H9 (cell line): ENCODE measurements at regions not wholly inside any gene's neighbourhood (a gene's known extent, or its start where the extent isn't known, plus 50 kb on each side); places are given as distances from the start of the nearest gene placed in this dataset.

ENCODE experiments used
- DNase-seq: peaks from one replicate; pipeline ENCODE4 v3.0.0-alpha.2; 2017
- H2AFZ ChIP-seq: one replicate; pipeline ENCODE4 v1.6.1; 2013; ENCODE audit warnings: mild to moderate bottlenecking, low read length, control low read depth, moderate library complexity
- H2AK5ac ChIP-seq: 2 replicates; pipeline ENCODE4 v1.6.1; 2013; ENCODE audit warnings: low read length, control low read depth, mixed read lengths; ENCODE audit not compliant: insufficient read length
- H2BK120ac ChIP-seq: one replicate; pipeline ENCODE4 v1.6.1; 2013; ENCODE audit warnings: low read depth, mild to moderate bottlenecking, low read length, control low read depth, inconsistent platforms; ENCODE audit not compliant: poor library complexity, severe bottlenecking
- H2BK12ac ChIP-seq: 2 replicates; pipeline ENCODE4 v1.6.1; 2013; ENCODE audit warnings: low read length, control low read depth, mixed read lengths, low read depth; ENCODE audit not compliant: insufficient read length
- H2BK15ac ChIP-seq: 2 replicates; pipeline ENCODE4 v1.6.1; 2013; ENCODE audit warnings: low read depth, low read length, control low read depth
- H2BK20ac ChIP-seq: one replicate; pipeline ENCODE4 v1.6.1; 2013; ENCODE audit warnings: low read depth, mild to moderate bottlenecking, low read length, control low read depth, inconsistent platforms; ENCODE audit not compliant: poor library complexity, severe bottlenecking
- H2BK5ac ChIP-seq: 2 replicates; pipeline ENCODE4 v1.6.1; 2013; ENCODE audit warnings: low read length, control low read depth, mixed read lengths; ENCODE audit not compliant: insufficient read length
- H3K14ac ChIP-seq: 2 replicates; pipeline ENCODE4 v1.6.1; 2013; ENCODE audit warnings: low read length, control low read depth; ENCODE audit not compliant: insufficient read depth
- H3K18ac ChIP-seq: 2 replicates; pipeline ENCODE4 v1.6.1; 2013; ENCODE audit warnings: low read depth, mild to moderate bottlenecking, mixed read lengths, low read length, control low read depth; ENCODE audit not compliant: insufficient read length
- H3K23ac ChIP-seq: 2 replicates; pipeline ENCODE4 v1.6.1; 2013; ENCODE audit warnings: low read length, control low read depth, mixed read lengths, low read depth; ENCODE audit not compliant: insufficient read length
- H3K23me2 ChIP-seq: 2 replicates; pipeline ENCODE4 v1.6.1; 2013; ENCODE audit warnings: low read depth, mild to moderate bottlenecking, mixed read lengths, low read length, control low read depth; ENCODE audit not compliant: insufficient read length, poor library complexity, severe bottlenecking
- H3K27ac ChIP-seq: 2 replicates; pipeline ENCODE4 v1.5.1; 2013; ENCODE audit warnings: low read length, control low read depth, mixed read lengths, low read depth; ENCODE audit not compliant: insufficient read length
- H3K27me3 ChIP-seq: 2 replicates; pipeline ENCODE4 v1.6.1; 2013; ENCODE audit warnings: low read length, control low read depth, inconsistent platforms; ENCODE audit not compliant: insufficient read depth
- H3K4ac ChIP-seq: 2 replicates; pipeline ENCODE4 v1.6.1; 2013; ENCODE audit warnings: low read depth, mild to moderate bottlenecking, control low read depth, inconsistent platforms, low read length, moderate library complexity
- H3K4me1 ChIP-seq: 2 replicates; pipeline ENCODE4 v1.6.1; 2013; ENCODE audit warnings: low read length, control low read depth, inconsistent platforms; ENCODE audit not compliant: insufficient read depth
- H3K4me2 ChIP-seq: 2 replicates; pipeline ENCODE4 v1.6.1; 2013; ENCODE audit warnings: low read length, control low read depth, mixed read lengths; ENCODE audit not compliant: insufficient read length, insufficient read depth
- H3K56ac ChIP-seq: 2 replicates; pipeline ENCODE4 v1.6.1; 2013; ENCODE audit warnings: low read depth, mild to moderate bottlenecking, mixed read lengths, low read length, control low read depth; ENCODE audit not compliant: insufficient read length
- H3K79me1 ChIP-seq: 2 replicates; pipeline ENCODE4 v1.6.1; 2013; ENCODE audit warnings: low read depth, mild to moderate bottlenecking, moderate library complexity, low read length, control low read depth, inconsistent platforms; ENCODE audit not compliant: insufficient read depth, poor library complexity, severe bottlenecking
- H3K79me2 ChIP-seq: 2 replicates; pipeline ENCODE4 v1.6.1; 2013; ENCODE audit warnings: low read length, control low read depth, inconsistent platforms; ENCODE audit not compliant: insufficient read depth
- H3K9ac ChIP-seq: 2 replicates; pipeline ENCODE4 v1.6.1; 2013; ENCODE audit warnings: low read length, control low read depth, mixed read lengths; ENCODE audit not compliant: insufficient read length; ENCODE audit errors: extremely low read depth
- H3K9me3 ChIP-seq: one replicate; pipeline ENCODE4 v1.6.1; 2013; ENCODE audit warnings: low read depth, low read length, inconsistent platforms; ENCODE audit not compliant: control insufficient read depth
- H3T11ph ChIP-seq: one replicate; pipeline ENCODE4 v1.6.1; 2013; ENCODE audit warnings: mild to moderate bottlenecking, low read length, control low read depth, inconsistent platforms
- H4K20me1 ChIP-seq: one replicate; pipeline ENCODE4 v1.6.1; 2013; ENCODE audit not compliant: control insufficient read depth, insufficient read length, insufficient read depth
- H4K5ac ChIP-seq: 2 replicates; pipeline ENCODE4 v1.6.1; 2013; ENCODE audit warnings: low read depth, mild to moderate bottlenecking, mixed read lengths, low read length, control low read depth; ENCODE audit not compliant: insufficient read length
- H4K8ac ChIP-seq: replicated peaks from 2 replicates; pipeline ENCODE4 v1.6.1; 2013; ENCODE audit warnings: low read length, control low read depth, mixed read lengths, low read depth; ENCODE audit not compliant: insufficient read length
- H4K91ac ChIP-seq: 2 replicates; pipeline ENCODE4 v1.6.1; 2013; ENCODE audit warnings: low read depth, mild to moderate bottlenecking, moderate library complexity, mixed read lengths, low read length, control low read depth; ENCODE audit not compliant: insufficient read length
- H3K27ac Mint-ChIP-seq, 3 experiments: 2 replicates in 2 of 3; 3 replicates in 1 of 3; pipeline ENCODE4 v1.8.0; 2020 to 2021; ENCODE audit warnings: mixed read lengths in 3 of 3, mild to moderate bottlenecking in 1 of 3, moderate library complexity in 1 of 3
- H3K27me3 Mint-ChIP-seq: 2 replicates; pipeline ENCODE4 v1.8.0; 2021; ENCODE audit warnings: low read depth, mild to moderate bottlenecking, moderate library complexity, mixed read lengths
- H3K36me3 Mint-ChIP-seq, 3 experiments: 2 replicates in 2 of 3; 3 replicates in 1 of 3; pipeline ENCODE4 v1.8.0; 2020 to 2021; ENCODE audit warnings: low read depth in 3 of 3, mixed read lengths in 3 of 3; ENCODE audit not compliant: insufficient read depth in 1 of 3
- H3K4me1 Mint-ChIP-seq, 2 experiments: 2 replicates each; pipeline ENCODE4 v1.8.0; 2020; ENCODE audit warnings: mixed read lengths in 2 of 2
- H3K4me3 Mint-ChIP-seq, 2 experiments: 2 replicates in 1 of 2; 3 replicates in 1 of 2; pipeline ENCODE4 v1.8.0; 2020 to 2021; ENCODE audit warnings: mild to moderate bottlenecking in 2 of 2, mixed read lengths in 2 of 2, moderate library complexity in 1 of 2
- H3K9me3 Mint-ChIP-seq, 2 experiments: 2 replicates in 1 of 2; 3 replicates in 1 of 2; pipeline ENCODE4 v1.8.0; 2020; ENCODE audit warnings: mild to moderate bottlenecking in 2 of 2, mixed read lengths in 2 of 2, moderate library complexity in 1 of 2
- CTCF ChIP-seq: fragments of 200-600 bp; sonication (generic); conservative IDR thresholded peaks from 3 replicates; pipeline ENCODE4 v1.8.0; 2021; ENCODE audit warnings: antibody characterized with exemption, mild to moderate bottlenecking
- WGBS: extraction: QIAGEN DNeasy Blood & Tissue Kit; methylation state at CpG from one replicate; pipeline ENCODE4 v1.1.7; 2013; ENCODE audit warnings: missing lambda C conversion rate, low lambda C conversion rate, mixed read lengths; ENCODE audit not compliant: insufficient read length; ENCODE audit errors: extremely low coverage; 5-methylcytosine and 5-hydroxymethylcytosine counted together

GRCh38 chr10:75294518-75294865 lies 58.7 kb upstream of the COMTD1 start:
- Histone ChIP-seq H2BK12ac (no peak overlapping the region), H3K79me2 (no peaks in the 10 kb centered on the region), H3K9ac (no peak overlapping the region), H3K27ac (no peak overlapping the region), H3K56ac (no peak overlapping the region), H2BK15ac (no peak overlapping the region), H2AFZ (no peak overlapping the region), H2BK120ac (no peak overlapping the region), H3K79me1 (no peaks in the 10 kb centered on the region), H3K4me1 (no peaks in the 10 kb centered on the region), H4K8ac (no peak overlapping the region), H3K14ac (no peak overlapping the region), H2BK5ac (no peak overlapping the region), H2BK20ac (no peak overlapping the region), H3K4ac (no peak overlapping the region), H3K23me2 (peaks cover 7% of the 10 kb centered on the region), H3K27me3 (peaks cover 3% of the 10 kb centered on the region; the same call in 1 of the 2 replicates), H4K91ac (no peak overlapping the region), H3T11ph (no peak overlapping the region), H3K4me2 (peak overlapping the region; percentile 66), H4K5ac (no peak overlapping the region), H4K20me1 (no peaks in the 10 kb centered on the region), H3K18ac (no peak overlapping the region), H3K23ac (no peak overlapping the region), H2AK5ac (no peak overlapping the region), H3K9me3 (no peaks in the 10 kb centered on the region)
- Mint-ChIP-seq H3K27me3 (peaks cover 49% of the 10 kb centered on the region), H3K9me3 (peaks cover 1 to 3% of the 10 kb centered on the region in 2 experiments; a peak in 3 of 5 replicates), H3K4me3 (peak overlapping the region; percentile 64 to 76), H3K4me1 (peaks cover 3% of the 10 kb centered on the region in 2 experiments), H3K27ac (no peak overlapping the region), H3K36me3 (peaks cover 0 to under 1% (median 0%) of the 10 kb centered on the region in 3 experiments; a peak in 1 of 7 replicates)
- no CpG with 5 or more reads among the region's 20 CpGs for WGBS
- DNase-seq = no peak
- no peak for TF ChIP-seq CTCF
